Stimulated activated CD4-positive, alpha-beta T cell treated with anti-CD3 and anti-CD28 coated beads, Interleukin-12 subunit alpha, Interleukin-12 subunit beta, amount 100 ng/mL, for 4 hours (primary cell): ENCODE measurements at regions not wholly inside any gene's neighbourhood (a gene's known extent, or its start where the extent isn't known, plus 50 kb on each side); places are given as distances from the start of the nearest gene placed in this dataset.
"Not testable (repeated sequence)": the region's sequence is repeated elsewhere in the genome, so short reads cannot be mapped to it uniquely, and the experiment has no call there.

Experiments used
- DNase-seq: peaks from one replicate; pipeline ENCODE4 v3.0.0-alpha.2; 2020

GRCh38 chr13:90233933-90234672 is 1113.4 kb upstream of the MIR17HG start:
- no peak for DNase-seq

DNA sequence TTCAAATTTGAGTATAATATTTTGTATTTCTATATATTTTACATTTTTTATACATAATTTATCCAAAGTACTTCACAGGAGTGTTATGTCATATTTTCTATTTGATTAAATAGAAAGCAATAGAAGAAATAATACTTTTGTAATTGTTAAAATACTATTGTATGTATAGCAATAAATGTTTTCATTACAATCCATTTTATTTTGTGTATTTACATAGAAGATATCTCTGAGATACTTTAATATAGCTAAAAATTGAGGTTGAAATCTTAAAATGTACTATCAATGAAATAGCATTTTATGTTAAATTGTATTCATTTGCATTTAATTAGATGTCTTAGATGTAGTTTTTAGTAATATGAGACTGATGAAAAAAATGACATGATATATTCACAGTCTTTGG is 1109.6 kb upstream of the MIR17HG start:
- no peak for DNase-seq

- DNase-seq, result no peak
Measured at GRCh38 chr13:90238413-90238812, 1109.1 kb upstream of the MIR17HG start.

DNA sequence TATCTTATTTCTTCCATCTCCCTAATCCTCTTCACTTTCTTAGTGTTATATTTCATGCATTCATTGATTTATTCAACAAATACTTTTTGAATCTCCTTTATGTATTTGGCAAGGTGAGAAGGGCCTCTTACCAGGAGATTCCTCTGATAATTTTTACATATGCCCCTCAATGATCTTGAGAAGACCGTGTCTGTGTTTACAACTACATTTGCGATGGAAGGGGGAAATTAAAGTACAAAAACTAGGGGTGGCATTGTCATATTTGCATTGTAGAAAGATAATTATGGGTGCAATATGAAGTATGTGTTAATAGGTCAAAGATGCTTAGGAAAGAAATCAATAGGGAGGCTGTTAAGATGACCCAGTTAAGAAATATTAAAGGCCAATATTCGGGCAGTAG is 1108.4 kb upstream of the MIR17HG start:
- no peak for DNase-seq

DNA sequence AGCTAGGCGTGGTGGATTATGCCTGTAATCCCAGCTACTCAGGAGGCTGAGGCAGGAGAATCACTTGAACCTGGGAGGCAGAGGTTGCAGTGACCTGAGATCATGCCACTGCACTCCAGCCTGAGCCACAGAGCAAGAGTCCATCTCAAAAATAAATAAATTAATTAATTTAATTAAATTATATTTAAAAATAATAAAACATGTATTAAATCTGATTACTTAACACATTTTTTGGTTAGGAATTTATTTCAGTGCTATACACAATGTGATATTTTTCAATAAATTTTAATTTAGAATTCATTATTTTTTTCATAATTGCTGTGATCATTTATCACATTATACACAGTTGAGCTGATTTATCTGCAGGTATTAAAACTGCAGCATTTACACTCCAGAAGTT is 1101.5 kb upstream of the MIR17HG start:
- DNase-seq, result no peak

DNA sequence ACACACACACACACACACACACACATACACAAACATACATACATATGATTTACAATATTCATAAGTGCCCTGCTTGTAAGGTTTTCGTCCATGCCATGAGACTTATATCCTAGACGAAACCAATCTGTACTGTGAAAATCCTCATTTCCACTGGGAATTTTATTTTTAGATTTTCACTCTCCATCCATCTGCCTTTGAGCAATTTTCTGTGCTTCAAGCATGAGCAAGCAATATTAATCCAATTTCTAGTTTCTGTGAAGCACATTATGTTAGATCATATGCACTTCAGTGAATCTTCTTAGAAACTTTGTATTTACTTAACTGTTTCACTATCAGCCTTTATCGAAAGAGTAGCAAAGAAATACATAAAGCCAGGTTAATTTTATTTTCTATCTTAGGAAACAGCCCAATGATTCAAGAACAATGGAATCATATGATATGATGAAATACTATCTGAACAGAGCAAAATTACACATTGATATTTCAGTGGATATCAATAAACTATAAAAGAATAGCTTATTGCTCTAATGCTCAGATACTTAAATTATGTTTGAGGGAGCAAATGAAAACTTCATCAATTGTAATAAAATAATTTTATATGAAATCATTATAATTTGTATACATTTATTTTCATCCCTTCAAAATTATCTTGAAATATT is 1100.7 kb upstream of the MIR17HG start:
- no peak for DNase-seq

- no peak for DNase-seq
Measured at GRCh38 chr13:90253806-90254205, 1093.7 kb upstream of the MIR17HG start.

- no peak for DNase-seq
Measured at GRCh38 chr13:90254437-90254836, 1093.0 kb upstream of the MIR17HG start.

DNA sequence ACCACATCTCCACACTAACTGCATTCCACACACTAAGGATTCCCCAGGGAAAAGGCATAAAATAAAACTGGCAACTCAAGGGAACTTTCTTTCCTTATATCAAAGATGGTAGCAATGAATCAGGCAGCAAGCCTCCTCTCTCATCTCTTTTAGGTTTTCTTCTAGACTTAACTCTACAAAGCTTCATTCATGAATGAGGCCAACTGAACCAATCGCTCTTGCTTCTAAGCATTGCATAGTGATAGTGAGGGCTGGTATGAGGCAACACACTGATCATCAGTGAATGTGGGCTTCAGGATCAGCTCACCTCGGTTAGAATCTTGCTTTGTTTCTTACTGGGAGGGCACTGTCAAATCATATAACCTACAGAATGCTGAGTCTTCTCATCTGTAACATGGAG is 1090.7 kb upstream of the MIR17HG start:
- DNase-seq, result no peak

DNA sequence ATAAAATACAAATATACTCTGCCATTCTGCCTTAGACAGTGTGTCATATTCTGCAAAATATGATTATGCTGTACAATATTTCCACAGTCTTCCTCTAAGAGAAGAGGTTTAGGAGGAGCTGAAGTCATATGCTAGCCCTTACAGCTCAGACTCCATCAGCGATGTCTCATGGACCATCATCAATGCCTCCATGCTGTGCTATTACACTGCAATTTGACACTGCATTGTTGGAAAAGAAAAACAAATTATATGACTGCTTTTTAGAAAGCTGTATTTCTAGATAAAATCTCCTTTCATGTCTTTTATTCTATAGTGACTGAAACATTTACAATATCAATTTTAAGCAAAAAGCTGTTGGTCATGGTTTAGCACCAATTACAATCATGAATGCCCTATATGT is 1089.4 kb upstream of the MIR17HG start:
- no peak for DNase-seq

DNA sequence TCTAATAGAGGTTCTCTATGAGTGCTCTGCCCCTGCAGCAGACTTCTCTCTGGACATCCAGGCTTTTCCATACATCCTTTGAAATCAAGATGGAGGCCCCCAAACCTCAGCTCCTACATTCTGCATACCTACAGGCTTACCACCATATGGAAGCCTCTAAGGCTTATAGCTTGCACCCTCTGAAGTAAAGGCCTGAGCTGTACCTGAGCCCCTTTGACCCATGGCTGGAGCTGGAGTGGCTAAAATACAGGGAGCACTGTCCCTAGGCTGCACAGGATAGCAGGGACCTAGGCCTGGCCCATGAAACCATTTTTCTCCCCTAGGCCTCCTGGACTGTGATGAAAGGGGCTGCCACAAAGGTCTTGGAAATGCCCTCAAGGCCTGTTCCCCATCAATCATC is 1086.1 kb upstream of the MIR17HG start:
- DNase-seq, result no peak

DNA sequence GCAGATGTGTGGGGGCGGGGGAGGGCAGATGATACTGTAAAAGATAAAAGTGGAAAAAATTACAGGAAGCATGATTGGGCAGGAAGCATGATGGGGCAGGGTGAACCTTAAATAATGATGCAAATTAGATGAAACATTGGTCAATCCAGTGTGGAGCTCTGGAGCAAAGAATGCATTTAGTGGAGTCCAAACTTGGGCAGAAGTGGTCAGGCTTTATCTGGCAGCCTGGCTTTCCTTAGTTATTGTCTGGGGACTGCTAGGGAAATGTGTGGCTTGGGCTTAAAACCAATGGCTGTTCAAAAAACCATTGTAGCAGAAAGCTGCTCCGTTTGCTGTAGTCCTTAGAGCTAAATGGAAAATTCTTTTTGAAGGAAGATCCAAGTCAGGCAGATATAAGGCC is 1077.3 kb upstream of the MIR17HG start:
- no peak for DNase-seq

GRCh38 chr13:90272356-90272755 is 1075.1 kb upstream of the MIR17HG start:
- no peak for DNase-seq

- no peak for DNase-seq
Measured at GRCh38 chr13:90276216-90276615, 1071.3 kb upstream of the MIR17HG start.

DNA sequence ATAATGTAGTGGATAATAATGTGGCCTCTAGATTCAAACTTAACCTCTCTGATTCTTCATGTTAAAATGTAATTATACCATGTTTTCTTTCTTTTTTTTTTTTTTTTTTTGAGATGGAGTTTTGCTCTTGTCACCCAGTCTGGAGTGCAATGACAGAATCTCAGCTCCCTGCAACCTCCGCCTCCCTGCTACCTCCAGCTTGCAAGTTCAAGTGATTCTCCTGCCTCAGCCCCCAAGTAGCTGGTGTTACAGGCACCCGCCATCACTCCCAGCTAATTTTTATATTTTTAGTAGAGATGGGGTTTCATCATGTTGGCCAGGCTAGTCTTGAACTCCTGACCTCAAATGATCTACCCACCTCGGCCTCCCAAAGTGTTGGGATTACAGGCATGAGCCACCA is 1069.3 kb upstream of the MIR17HG start:
- DNase-seq, result not testable (repeated sequence)

- DNase-seq, result no peak
Measured at GRCh38 chr13:90281709-90282108, 1065.8 kb upstream of the MIR17HG start.

DNA sequence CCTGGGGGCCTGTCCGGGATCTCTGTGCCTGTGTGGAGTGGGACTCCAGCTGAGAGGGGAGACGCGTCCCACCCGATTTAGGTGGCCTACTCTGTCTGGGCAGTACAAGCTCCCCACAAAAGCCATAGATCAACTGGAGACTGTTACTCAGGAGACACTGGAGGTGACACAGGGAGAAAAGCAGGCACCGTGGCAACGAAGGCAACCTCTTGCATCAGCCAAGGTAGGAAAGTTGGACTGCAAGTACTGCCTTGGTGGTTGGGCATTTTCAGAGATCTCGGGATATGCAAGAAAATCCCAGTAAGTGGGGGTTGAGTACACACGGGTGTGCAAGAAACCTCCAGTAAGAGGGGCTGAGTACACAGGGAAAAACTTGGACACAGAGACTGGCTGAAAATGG is 1060.0 kb upstream of the MIR17HG start:
- no peak for DNase-seq

- DNase-seq, result no peak
Measured at GRCh38 chr13:90293793-90294361, 1053.6 kb upstream of the MIR17HG start.

- DNase-seq, result no peak
Measured at GRCh38 chr13:90299238-90299637, 1048.2 kb upstream of the MIR17HG start.

- DNase-seq, result no peak
Measured at GRCh38 chr13:90300015-90300414, 1047.5 kb upstream of the MIR17HG start.

- no peak for DNase-seq
Measured at GRCh38 chr13:90302107-90302506, 1045.4 kb upstream of the MIR17HG start.

DNA sequence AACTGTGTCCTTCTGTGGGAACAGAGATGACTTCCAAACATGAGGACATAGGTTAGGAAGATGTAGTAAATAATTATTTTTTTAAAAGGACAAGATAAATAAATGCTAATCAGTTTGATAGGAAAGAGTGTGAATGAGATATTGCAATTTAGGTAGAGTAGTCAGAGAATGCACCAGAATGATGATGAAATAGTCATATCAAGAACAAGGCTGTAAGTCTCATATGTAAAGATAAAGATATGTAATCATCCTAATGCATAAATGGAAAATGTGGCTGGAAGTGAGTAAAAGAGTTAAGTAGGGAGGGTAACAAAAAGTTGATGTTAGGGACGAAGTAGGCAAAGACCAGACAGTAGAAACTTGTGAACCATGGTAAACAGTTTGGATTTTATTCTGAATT is 1041.7 kb upstream of the MIR17HG start:
- no peak for DNase-seq

- no peak for DNase-seq
Measured at GRCh38 chr13:90307136-90307535, 1040.4 kb upstream of the MIR17HG start.

DNA sequence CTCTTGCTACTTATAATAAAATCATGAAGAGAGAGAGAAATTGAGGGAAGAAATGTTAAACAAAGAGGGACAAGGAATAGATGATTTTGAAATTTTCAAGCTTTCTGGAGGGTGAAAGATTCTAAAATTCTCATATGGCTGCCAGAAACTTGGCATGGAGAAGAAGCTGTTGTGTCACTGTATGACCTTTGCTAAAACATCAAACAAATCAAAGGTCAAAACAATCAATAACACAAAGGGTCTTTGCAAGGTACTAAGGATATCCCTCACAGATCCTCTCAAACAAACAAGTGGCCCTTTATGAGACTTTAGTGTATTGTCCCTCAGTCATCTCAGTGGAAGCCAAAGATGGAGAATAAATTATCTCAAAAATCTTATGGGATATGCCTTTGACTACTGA is 1039.2 kb upstream of the MIR17HG start:
- no peak for DNase-seq

GRCh38 chr13:90311929-90312328 is 1035.6 kb upstream of the MIR17HG start:
- no peak for DNase-seq
